ENCODE measurements at regions not wholly inside any gene's neighbourhood (a gene's known extent, or its start where the extent isn't known, plus 50 kb on each side); places are given as distances from the start of the nearest gene placed in this dataset.

DNA sequence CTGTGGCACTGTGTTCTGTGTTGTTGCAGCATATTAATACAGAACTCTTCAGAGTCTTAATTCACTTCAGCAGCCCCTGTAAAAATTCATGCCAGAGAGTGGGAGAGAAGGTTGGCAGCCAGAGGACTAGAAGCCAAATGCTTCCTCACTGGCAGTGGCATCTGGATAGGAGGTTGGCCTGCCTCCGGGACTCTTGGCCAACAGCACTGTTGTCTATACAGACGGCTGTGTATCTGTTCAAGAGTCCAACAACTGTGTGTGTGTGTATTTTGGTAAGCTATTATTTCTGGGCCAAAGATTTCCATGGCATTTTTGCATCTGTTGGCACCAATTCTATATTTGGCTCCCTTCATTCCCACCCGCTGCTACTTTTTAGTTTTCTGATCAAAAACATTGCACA, 156.0 kb upstream of the SOX2 start:
- in situ Hi-C loops (cut with HindIII; ENCODE audit: low pct_unique_long_range_greater_than_20kb, low sequenced_read_pairs), result no loop called here
- no peak for DNase-seq (ENCODE audit: low read depth in 1 of 2, low spot score in 1 of 2)

DNA sequence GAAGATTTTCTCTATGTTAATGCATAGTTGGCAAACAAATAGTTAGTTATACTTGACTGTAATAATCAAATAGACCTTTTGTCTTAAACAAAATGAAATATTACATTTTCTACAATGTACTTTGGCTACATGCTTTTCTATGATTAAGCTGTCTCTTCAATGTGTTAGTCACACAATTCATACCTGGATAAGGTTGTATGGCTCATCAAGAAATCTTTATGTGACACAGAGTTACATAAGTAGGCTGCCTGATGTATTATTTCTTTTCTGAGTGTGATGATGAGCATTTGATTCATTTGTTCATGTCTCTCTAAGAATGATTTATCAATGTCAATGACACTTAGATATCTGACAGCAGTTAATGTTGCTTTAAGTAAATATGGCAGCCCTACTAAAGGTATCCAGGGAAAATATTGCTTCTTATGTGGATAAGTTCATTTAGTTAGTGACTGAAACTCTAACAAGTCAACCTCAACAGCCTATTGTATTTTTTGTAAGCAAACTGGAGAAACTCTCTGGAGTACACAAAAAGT, 157.4 kb upstream of the SOX2 start:
- no peak for TF ChIP-seq JUND (IDR thresholded peaks at IDR 0.05; ENCODE audit: low read depth)
- in situ Hi-C loops (cut with HindIII; ENCODE audit: low pct_unique_long_range_greater_than_20kb, low sequenced_read_pairs), result no loop called here
- DNase-seq (ENCODE audit: low read depth in 1 of 2, low spot score in 1 of 2), result no peak

More for the DNA sequence above, 156.0 kb upstream of the SOX2 start:
- no peak for TF ChIP-seq JUND (IDR thresholded peaks at IDR 0.05; ENCODE audit: low read depth)

GRCh38 chr3:181549266-181549665, 162.5 kb upstream of the SOX2 start:
- in situ Hi-C loops (cut with HindIII; ENCODE audit: low pct_unique_long_range_greater_than_20kb, low sequenced_read_pairs), result no loop called here
- no peak for TF ChIP-seq JUND (IDR thresholded peaks at IDR 0.05; ENCODE audit: low read depth)
- no peak for DNase-seq (ENCODE audit: low read depth in 1 of 2, low spot score in 1 of 2)

DNA sequence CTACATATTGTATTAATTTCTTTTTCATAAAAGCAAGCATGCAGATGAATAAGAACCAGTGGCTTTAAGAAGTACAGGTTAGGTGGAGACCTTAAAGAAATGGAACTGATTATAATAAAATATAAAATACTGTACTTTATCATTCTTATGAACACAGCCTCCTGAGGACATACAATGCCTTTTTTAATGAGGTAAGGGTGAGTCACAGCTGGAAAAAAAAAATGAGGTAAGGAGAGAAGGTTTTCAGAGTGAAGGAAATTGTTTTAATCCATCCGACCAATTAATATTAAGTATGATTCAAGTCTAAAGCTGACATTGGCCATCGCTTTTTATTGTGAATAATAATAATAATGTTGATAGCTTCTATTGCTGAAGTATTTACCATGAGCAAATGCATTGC, 170.3 kb upstream of the SOX2 start:
- in situ Hi-C loops (cut with HindIII; ENCODE audit: low pct_unique_long_range_greater_than_20kb, low sequenced_read_pairs), result no loop called here
- DNase-seq (ENCODE audit: low read depth in 1 of 2, low spot score in 1 of 2), result no peak
- no peak for TF ChIP-seq JUND (IDR thresholded peaks at IDR 0.05; ENCODE audit: low read depth)

- in situ Hi-C loops (cut with HindIII; ENCODE audit: low pct_unique_long_range_greater_than_20kb, low sequenced_read_pairs), result no loop called here
- DNase-seq (ENCODE audit: low read depth in 1 of 2, low spot score in 1 of 2), result no peak
- TF ChIP-seq JUND (IDR thresholded peaks at IDR 0.05; ENCODE audit: low read depth), result no peak
Observed at GRCh38 chr3:181534781-181535221, 176.9 kb upstream of the SOX2 start.

GRCh38 chr3:181533811-181534210, 177.9 kb upstream of the SOX2 start:
- in situ Hi-C loops (cut with HindIII; ENCODE audit: low pct_unique_long_range_greater_than_20kb, low sequenced_read_pairs), result no loop called here
- TF ChIP-seq JUND (IDR thresholded peaks at IDR 0.05; ENCODE audit: low read depth), result no peak
- no peak for DNase-seq (ENCODE audit: low read depth in 1 of 2, low spot score in 1 of 2)

DNA sequence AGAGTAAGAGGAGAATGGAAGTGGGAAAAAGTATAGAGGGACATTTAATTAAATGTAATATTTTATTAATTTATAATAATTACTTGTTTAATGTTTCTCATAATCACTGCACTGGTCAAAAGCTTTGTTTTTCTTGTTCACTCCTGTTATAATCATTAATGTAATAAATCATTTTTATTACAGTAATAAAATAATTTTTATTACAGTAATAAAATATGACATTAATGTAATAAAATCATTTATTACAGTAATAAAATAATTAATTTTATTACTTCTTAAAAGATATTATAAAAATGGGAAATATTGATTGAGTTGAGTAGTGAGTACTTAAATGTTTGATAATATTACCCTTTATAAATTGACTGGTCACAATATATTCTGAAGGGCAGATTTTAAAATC, 181.1 kb upstream of the SOX2 start:
- in situ Hi-C loops (cut with HindIII; ENCODE audit: low pct_unique_long_range_greater_than_20kb, low sequenced_read_pairs), result no loop called here
- DNase-seq (ENCODE audit: low read depth in 1 of 2, low spot score in 1 of 2), result no peak
- no peak for TF ChIP-seq JUND (IDR thresholded peaks at IDR 0.05; ENCODE audit: low read depth)

DNA sequence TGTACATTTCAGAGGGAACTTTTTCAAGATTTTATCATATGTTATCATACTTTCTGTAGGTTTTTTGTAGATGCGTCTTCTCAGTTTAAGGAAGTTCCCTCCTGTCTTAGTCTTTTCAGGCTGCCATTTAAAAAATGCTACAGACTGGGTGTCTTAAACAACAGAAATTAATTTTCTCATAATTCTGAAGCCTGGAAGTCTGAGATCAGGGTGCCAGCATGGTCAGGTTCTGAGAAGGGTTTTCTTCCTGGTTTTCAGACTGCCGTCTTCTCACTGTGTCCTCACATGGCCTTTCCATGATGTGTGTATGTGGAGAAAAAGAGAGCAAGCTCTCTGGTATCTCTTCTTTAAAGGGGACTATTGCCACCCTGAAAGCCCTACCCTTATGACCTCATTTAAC, 189.9 kb upstream of the SOX2 start:
- no peak for TF ChIP-seq JUND (IDR thresholded peaks at IDR 0.05; ENCODE audit: low read depth)
- no peak for DNase-seq (ENCODE audit: low read depth in 1 of 2, low spot score in 1 of 2)
- in situ Hi-C loops (cut with HindIII; ENCODE audit: low pct_unique_long_range_greater_than_20kb, low sequenced_read_pairs), result no loop called here

DNA sequence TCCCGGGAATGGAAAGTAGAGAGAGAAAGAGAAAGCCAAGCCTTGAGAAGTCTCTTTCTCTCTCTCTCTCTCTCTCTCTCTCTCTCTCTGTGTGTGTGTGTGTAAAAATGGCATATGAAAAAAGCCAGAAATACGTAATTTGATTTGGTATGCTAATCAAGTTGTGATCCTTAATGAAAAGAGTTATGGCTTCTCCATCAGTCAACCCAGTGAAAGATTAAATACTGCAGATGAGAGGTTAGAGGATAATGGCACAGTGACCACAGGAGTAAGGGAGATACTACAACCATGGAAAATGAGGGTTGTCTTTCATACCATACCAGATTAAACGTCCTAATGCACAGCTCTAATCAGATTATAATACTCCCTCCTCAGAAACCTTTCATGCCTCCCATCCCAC, 193.5 kb upstream of the SOX2 start:
- in situ Hi-C loops (cut with HindIII; ENCODE audit: low pct_unique_long_range_greater_than_20kb, low sequenced_read_pairs), result no loop called here
- no peak for TF ChIP-seq JUND (IDR thresholded peaks at IDR 0.05; ENCODE audit: low read depth)
- no peak for DNase-seq (ENCODE audit: low read depth in 1 of 2, low spot score in 1 of 2)

DNA sequence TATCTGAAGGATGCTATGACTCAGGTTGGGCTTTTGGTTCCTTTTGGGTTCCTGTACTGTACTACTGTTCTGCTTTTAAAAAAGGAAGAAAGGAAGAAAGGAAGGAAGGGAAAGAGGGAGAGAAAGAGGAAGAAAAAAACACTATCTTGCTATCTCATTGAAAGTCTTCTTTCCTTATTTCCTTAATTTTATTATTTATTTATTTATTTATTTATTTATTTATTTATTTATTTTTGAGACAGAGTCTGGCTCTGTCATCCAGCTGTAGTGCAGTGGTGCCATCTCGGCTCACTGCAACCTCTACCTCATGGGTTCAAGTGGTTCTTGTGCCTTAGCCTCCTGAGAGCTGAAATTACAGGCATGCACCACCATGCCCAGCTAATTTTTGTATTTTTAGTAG, 198.9 kb upstream of the SOX2 start:
- in situ Hi-C loops (cut with HindIII; ENCODE audit: low pct_unique_long_range_greater_than_20kb, low sequenced_read_pairs), result no loop called here
- no peak for DNase-seq (ENCODE audit: low read depth in 1 of 2, low spot score in 1 of 2)
- TF ChIP-seq JUND (IDR thresholded peaks at IDR 0.05; ENCODE audit: low read depth), result no peak

GRCh38 chr3:181510500-181510899, 201.2 kb upstream of the SOX2 start:
- no peak for DNase-seq (ENCODE audit: low read depth in 1 of 2, low spot score in 1 of 2)
- no peak for TF ChIP-seq JUND (IDR thresholded peaks at IDR 0.05; ENCODE audit: low read depth)
- in situ Hi-C loops (cut with HindIII; ENCODE audit: low pct_unique_long_range_greater_than_20kb, low sequenced_read_pairs), result no loop called here

GRCh38 chr3:181497358-181497757, 214.4 kb upstream of the SOX2 start:
- TF ChIP-seq JUND (IDR thresholded peaks at IDR 0.05; ENCODE audit: low read depth), result no peak
- in situ Hi-C loops (cut with HindIII; ENCODE audit: low pct_unique_long_range_greater_than_20kb, low sequenced_read_pairs), result no loop called here
- no peak for DNase-seq (ENCODE audit: low read depth in 1 of 2, low spot score in 1 of 2)

DNA sequence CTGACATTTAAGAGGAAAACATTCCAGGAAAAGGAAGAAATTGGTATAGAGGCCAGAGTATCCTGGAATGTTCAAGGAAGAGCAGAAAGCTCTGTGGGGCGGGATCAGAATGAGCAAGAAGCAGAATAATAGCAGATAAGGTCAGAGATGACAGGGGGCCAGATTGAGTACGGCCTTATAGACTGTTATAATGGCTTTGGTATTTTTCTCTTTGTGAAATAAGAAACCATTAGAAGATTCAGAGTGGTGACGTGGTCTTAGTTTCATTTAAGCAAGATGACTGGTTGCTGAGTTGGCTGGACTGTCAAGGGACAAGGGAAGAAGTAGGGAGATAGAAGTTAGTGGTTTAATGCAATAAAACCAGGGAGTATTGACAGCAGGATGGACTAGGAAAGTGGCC, 218.3 kb upstream of the SOX2 start:
- no peak for TF ChIP-seq JUND (IDR thresholded peaks at IDR 0.05; ENCODE audit: low read depth)
- no peak for DNase-seq (ENCODE audit: low read depth in 1 of 2, low spot score in 1 of 2)
- in situ Hi-C loops (cut with HindIII; ENCODE audit: low pct_unique_long_range_greater_than_20kb, low sequenced_read_pairs), result no loop called here

DNA sequence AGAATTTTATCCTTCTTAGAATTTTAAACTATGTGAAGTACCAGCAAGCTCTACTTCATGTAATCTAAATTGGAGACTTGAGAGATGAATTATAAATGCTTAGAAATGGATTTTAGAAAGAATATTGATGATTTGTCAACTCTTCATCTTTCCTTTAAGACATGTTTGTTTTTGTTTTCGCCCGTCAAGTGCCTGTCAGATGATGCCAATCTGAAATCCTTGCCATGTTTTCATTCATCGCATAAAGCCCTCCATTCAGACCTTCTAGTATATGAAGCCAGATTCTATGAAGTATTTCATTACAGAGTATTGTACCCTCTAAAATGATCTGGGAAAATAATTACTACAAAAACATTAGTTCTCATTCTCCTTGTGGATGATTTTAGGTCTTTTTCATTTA, 223.2 kb upstream of the SOX2 start:
- in situ Hi-C loops (cut with HindIII; ENCODE audit: low pct_unique_long_range_greater_than_20kb, low sequenced_read_pairs), result no loop called here
- TF ChIP-seq JUND (IDR thresholded peaks at IDR 0.05; ENCODE audit: low read depth), result no peak
- DNase-seq (ENCODE audit: low read depth in 1 of 2, low spot score in 1 of 2), result no peak

Measured in T47D (cell line).